HL-60 (cell line): ENCODE measurements at regions not wholly inside any gene's neighbourhood (a gene's known extent, or its start where the extent isn't known, plus 50 kb on each side); places are given as distances from the start of the nearest gene placed in this dataset.

ENCODE experiments used
- GABPA ChIP-seq: IDR thresholded peaks from 2 replicates; pipeline ENCODE4 v1.6.1; 2012; ENCODE audit warnings: low read depth
- POLR2AphosphoS5 ChIP-seq: IDR thresholded peaks from 2 replicates; pipeline ENCODE4 v1.6.1; 2012; ENCODE audit warnings: low read depth
- TF ChIP-seq, protein P1 (sequence below): IDR thresholded peaks from one replicate; pipeline ENCODE4 v1.5.1; 2011; ENCODE audit warnings: low read length, control low read depth, inconsistent platforms; ENCODE audit not compliant: insufficient read depth
- TF ChIP-seq, protein P2 (sequence below): IDR thresholded peaks from 2 replicates; pipeline ENCODE4 v1.6.1; 2012; ENCODE audit warnings: low read depth; ENCODE audit not compliant: insufficient replicate concordance

DNA sequence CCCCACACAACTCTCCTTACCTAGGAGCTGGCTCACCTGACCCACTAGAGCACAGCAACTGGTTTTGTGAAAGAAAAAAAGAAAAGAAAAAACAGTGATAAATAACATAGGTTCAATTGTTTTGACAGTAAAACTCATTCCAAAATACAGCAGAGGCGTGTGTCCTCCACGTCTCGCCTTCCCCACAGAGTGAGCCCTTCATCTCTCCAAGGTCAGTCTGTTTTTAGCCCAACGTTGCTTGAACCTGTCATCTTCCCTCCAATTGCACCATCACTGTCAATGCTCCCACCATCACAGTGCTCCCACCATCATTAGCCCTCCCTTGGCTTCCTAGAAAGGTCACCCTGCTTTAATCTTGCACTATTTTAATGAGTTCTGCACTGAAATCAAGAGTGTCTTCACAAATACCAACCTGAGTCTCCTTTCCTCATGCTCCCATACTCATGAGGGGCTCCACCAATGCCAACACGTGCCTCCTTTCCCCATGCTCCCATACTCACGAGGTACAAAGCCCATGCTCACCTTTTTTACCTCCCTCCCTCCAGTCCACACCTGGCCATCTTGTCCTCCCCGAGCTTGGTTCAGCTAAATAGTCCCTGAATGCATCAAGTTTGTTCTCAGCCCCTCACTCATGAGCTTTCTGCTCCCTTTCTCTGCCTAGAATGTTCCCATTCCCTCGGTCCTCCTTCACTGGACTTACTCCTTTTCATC is 103.7 kb downstream of the IRS2 start:
- TF ChIP-seq, protein P1, sequence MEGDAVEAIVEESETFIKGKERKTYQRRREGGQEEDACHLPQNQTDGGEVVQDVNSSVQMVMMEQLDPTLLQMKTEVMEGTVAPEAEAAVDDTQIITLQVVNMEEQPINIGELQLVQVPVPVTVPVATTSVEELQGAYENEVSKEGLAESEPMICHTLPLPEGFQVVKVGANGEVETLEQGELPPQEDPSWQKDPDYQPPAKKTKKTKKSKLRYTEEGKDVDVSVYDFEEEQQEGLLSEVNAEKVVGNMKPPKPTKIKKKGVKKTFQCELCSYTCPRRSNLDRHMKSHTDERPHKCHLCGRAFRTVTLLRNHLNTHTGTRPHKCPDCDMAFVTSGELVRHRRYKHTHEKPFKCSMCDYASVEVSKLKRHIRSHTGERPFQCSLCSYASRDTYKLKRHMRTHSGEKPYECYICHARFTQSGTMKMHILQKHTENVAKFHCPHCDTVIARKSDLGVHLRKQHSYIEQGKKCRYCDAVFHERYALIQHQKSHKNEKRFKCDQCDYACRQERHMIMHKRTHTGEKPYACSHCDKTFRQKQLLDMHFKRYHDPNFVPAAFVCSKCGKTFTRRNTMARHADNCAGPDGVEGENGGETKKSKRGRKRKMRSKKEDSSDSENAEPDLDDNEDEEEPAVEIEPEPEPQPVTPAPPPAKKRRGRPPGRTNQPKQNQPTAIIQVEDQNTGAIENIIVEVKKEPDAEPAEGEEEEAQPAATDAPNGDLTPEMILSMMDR: no peak
- no peak for TF ChIP-seq POLR2AphosphoS5
- TF ChIP-seq, protein P2, sequence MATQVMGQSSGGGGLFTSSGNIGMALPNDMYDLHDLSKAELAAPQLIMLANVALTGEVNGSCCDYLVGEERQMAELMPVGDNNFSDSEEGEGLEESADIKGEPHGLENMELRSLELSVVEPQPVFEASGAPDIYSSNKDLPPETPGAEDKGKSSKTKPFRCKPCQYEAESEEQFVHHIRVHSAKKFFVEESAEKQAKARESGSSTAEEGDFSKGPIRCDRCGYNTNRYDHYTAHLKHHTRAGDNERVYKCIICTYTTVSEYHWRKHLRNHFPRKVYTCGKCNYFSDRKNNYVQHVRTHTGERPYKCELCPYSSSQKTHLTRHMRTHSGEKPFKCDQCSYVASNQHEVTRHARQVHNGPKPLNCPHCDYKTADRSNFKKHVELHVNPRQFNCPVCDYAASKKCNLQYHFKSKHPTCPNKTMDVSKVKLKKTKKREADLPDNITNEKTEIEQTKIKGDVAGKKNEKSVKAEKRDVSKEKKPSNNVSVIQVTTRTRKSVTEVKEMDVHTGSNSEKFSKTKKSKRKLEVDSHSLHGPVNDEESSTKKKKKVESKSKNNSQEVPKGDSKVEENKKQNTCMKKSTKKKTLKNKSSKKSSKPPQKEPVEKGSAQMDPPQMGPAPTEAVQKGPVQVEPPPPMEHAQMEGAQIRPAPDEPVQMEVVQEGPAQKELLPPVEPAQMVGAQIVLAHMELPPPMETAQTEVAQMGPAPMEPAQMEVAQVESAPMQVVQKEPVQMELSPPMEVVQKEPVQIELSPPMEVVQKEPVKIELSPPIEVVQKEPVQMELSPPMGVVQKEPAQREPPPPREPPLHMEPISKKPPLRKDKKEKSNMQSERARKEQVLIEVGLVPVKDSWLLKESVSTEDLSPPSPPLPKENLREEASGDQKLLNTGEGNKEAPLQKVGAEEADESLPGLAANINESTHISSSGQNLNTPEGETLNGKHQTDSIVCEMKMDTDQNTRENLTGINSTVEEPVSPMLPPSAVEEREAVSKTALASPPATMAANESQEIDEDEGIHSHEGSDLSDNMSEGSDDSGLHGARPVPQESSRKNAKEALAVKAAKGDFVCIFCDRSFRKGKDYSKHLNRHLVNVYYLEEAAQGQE: no peak
- TF ChIP-seq GABPA: no peak
